Mesenchymal stem cell (in vitro differentiated cells and primary cell): ENCODE measurements at regions not wholly inside any gene's neighbourhood (a gene's known extent, or its start where the extent isn't known, plus 50 kb on each side); places are given as distances from the start of the nearest gene placed in this dataset.
"Not testable (repeated sequence)": the region's sequence is repeated elsewhere in the genome, so short reads cannot be mapped to it uniquely, and the experiment has no call there.

Source experiments
- DNase-seq: peaks from one replicate; pipeline ENCODE4 v3.0.0-alpha.2; 2013
- H2AFZ ChIP-seq: one replicate; pipeline ENCODE4 v1.6.1; 2013; ENCODE audit warnings: low read depth, mild to moderate bottlenecking, control low read depth, inconsistent platforms, low read length, moderate library complexity
- H2AK5ac ChIP-seq: 2 replicates; pipeline ENCODE4 v1.6.1; 2013; ENCODE audit warnings: low read length, moderate library complexity, mild to moderate bottlenecking, inconsistent platforms; ENCODE audit not compliant: severe bottlenecking
- H2BK120ac ChIP-seq: one replicate; pipeline ENCODE4 v1.6.1; 2013; ENCODE audit warnings: low read depth, mild to moderate bottlenecking, inconsistent platforms, low read length, moderate library complexity
- H2BK12ac ChIP-seq, 2 experiments: one replicate each; pipeline ENCODE4 v1.6.1; 2013; ENCODE audit warnings: inconsistent platforms in 2 of 2, low read length in 2 of 2, mild to moderate bottlenecking in 2 of 2, moderate library complexity in 2 of 2, control low read depth in 1 of 2
- H2BK15ac ChIP-seq: one replicate; pipeline ENCODE4 v1.6.1; 2013; ENCODE audit warnings: mild to moderate bottlenecking, low read depth, inconsistent platforms; ENCODE audit not compliant: poor library complexity, severe bottlenecking
- H2BK5ac ChIP-seq: 2 replicates; pipeline ENCODE4 v1.6.1; 2013; ENCODE audit warnings: low read depth, mild to moderate bottlenecking, low read length, control low read depth, inconsistent platforms; ENCODE audit not compliant: poor library complexity, severe bottlenecking
- H3K14ac ChIP-seq, 2 experiments: one replicate each; pipeline ENCODE4 v1.6.1; 2013; ENCODE audit warnings: inconsistent platforms in 2 of 2, low read length in 2 of 2, control low read depth in 1 of 2, mild to moderate bottlenecking in 1 of 2, moderate library complexity in 1 of 2
- H3K18ac ChIP-seq, 2 experiments: one replicate each; pipeline ENCODE4 v1.6.1; 2013; ENCODE audit warnings: inconsistent platforms in 2 of 2, low read length in 2 of 2, control low read depth in 1 of 2, low read depth in 1 of 2, mild to moderate bottlenecking in 1 of 2
- H3K23ac ChIP-seq, 2 experiments: one replicate each; pipeline ENCODE4 v1.6.1; 2013; ENCODE audit warnings: inconsistent platforms in 2 of 2, low read length in 2 of 2, mild to moderate bottlenecking in 2 of 2, moderate library complexity in 2 of 2, control low read depth in 1 of 2
- H3K27ac ChIP-seq: 2 replicates; pipeline ENCODE4 v1.5.1; 2013; ENCODE audit warnings: mild to moderate bottlenecking, moderate library complexity, low read length, control low read depth, inconsistent platforms; ENCODE audit not compliant: poor library complexity, severe bottlenecking
- H3K27me3 ChIP-seq, 2 experiments: 2 replicates each; pipeline versions ENCODE4 v1.6.1 to v1.7.0; 2013; ENCODE audit warnings: low read length in 2 of 2, mild to moderate bottlenecking in 2 of 2, moderate library complexity in 2 of 2, control low read depth in 1 of 2, inconsistent platforms in 1 of 2; ENCODE audit not compliant: control insufficient read depth in 1 of 2, insufficient read depth in 1 of 2
- H3K36me3 ChIP-seq, 2 experiments: 2 replicates each; pipeline versions ENCODE4 v1.6.1 to v1.7.0; 2013; ENCODE audit warnings: low read length in 2 of 2, control low read depth in 1 of 2, inconsistent platforms in 1 of 2, low read depth in 1 of 2, mild to moderate bottlenecking in 1 of 2; ENCODE audit not compliant: insufficient read depth in 2 of 2, control insufficient read depth in 1 of 2
- H3K4ac ChIP-seq, 2 experiments: one replicate each; pipeline ENCODE4 v1.6.1; 2013; ENCODE audit warnings: inconsistent platforms in 2 of 2, low read length in 2 of 2, mild to moderate bottlenecking in 2 of 2, moderate library complexity in 2 of 2, control low read depth in 1 of 2, low read depth in 1 of 2
- H3K4me1 ChIP-seq: 2 replicates; pipeline ENCODE4 v1.6.1; 2013; ENCODE audit warnings: low read depth, low read length, control low read depth; ENCODE audit not compliant: control insufficient read depth, insufficient read depth
- H3K4me2 ChIP-seq: 2 replicates; pipeline ENCODE4 v1.6.1; 2013; ENCODE audit warnings: low read length, mild to moderate bottlenecking, inconsistent platforms; ENCODE audit not compliant: poor library complexity, severe bottlenecking
- H3K4me3 ChIP-seq, 2 experiments: 2 replicates each; pipeline versions ENCODE4 v1.5.1 to v1.7.0; 2013; ENCODE audit warnings: low read length in 2 of 2, mild to moderate bottlenecking in 2 of 2, control low read depth in 1 of 2, low read depth in 1 of 2; ENCODE audit not compliant: insufficient read depth in 1 of 2
- H3K79me1 ChIP-seq: replicated peaks from 2 replicates; pipeline ENCODE4 v1.6.1; 2013; ENCODE audit warnings: mild to moderate bottlenecking, control low read depth, low read length, inconsistent platforms; ENCODE audit not compliant: poor library complexity, severe bottlenecking
- H3K9ac ChIP-seq: 2 replicates; pipeline ENCODE4 v1.7.0; 2013; ENCODE audit warnings: mild to moderate bottlenecking, low read length, moderate library complexity
- H3K9me3 ChIP-seq: 2 replicates; pipeline ENCODE4 v1.7.0; 2013; ENCODE audit warnings: mild to moderate bottlenecking, low read length; ENCODE audit not compliant: control insufficient read depth
- H4K8ac ChIP-seq: one replicate; pipeline ENCODE4 v1.6.1; 2013; ENCODE audit warnings: inconsistent platforms, mild to moderate bottlenecking, low read length, moderate library complexity
- H4K91ac ChIP-seq: one replicate; pipeline ENCODE4 v1.6.1; 2013; ENCODE audit warnings: mild to moderate bottlenecking, low read length, inconsistent platforms
- WGBS: methylation state at CpG from one replicate; pipeline ENCODE4 v1.1.7; 2013; ENCODE audit warnings: mixed read lengths; 5-methylcytosine and 5-hydroxymethylcytosine counted together

DNA sequence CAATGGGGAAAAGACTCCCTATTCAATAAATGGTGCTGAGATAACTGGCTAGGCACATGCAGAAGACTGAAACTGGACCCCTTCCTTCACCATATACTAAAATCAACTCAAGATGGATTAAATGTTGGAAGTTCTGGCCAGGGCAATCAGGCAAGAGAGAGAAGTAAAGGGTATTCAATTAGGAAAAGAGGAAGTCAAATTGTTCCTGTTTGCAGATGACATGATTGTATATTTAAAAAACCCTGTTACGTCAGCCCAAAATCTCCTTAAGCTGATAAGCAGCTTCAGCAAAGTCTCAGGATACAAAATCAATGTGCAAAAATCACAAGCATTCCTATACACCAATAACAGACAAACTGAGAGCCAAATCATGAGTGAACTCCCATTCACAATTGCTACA lies 1739.4 kb downstream of the PCDH9 start:
- not testable (repeated sequence) for H3K4me3 ChIP-seq, H3K23ac ChIP-seq, H2AFZ ChIP-seq, H3K79me1 ChIP-seq, H2BK5ac ChIP-seq, H3K4me1 ChIP-seq, H2BK15ac ChIP-seq, H3K36me3 ChIP-seq, H3K14ac ChIP-seq, DNase-seq, H3K27ac ChIP-seq, H3K9ac ChIP-seq, H2BK12ac ChIP-seq, H3K4me2 ChIP-seq, H4K8ac ChIP-seq, H2BK120ac ChIP-seq, H2AK5ac ChIP-seq, H4K91ac ChIP-seq, H3K18ac ChIP-seq, H3K4ac ChIP-seq, H3K9me3 ChIP-seq, H3K27me3 ChIP-seq
- 86% methylated on average over 1 of the region's 1 CpG for WGBS

- WGBS, result 84% methylated on average over 3 of the region's 3 CpGs
- Histone ChIP-seq H3K79me1 (no peaks in the 10 kb centered on the region), H3K36me3 (no peaks in the 10 kb centered on the region), H2AFZ (no peak overlapping the region), H3K4me3 (no peak overlapping the region), H4K91ac (no peak overlapping the region), H3K4me1 (no peaks in the 10 kb centered on the region), H2BK120ac (no peak overlapping the region), H2BK15ac (no peak overlapping the region), H4K8ac (no peak overlapping the region), H2BK12ac (no peak overlapping the region), H3K14ac (no peak overlapping the region), H3K27me3 (no peaks in the 10 kb centered on the region), H3K27ac (no peak overlapping the region), H2BK5ac (no peak overlapping the region), H3K9me3 (peaks cover 2% of the 10 kb centered on the region), H2AK5ac (no peak overlapping the region), H3K23ac (no peak overlapping the region), H3K18ac (no peak overlapping the region), H3K4me2 (no peak overlapping the region), H3K9ac (no peak overlapping the region), H3K4ac (no peak overlapping the region)
- DNase-seq, result no peak
Observed at GRCh38 chr13:65488606-65489005, 1741.5 kb downstream of the PCDH9 start.

- Histone ChIP-seq H3K9ac (no peak overlapping the region), H2AFZ (no peak overlapping the region), H3K23ac (no peak overlapping the region), H3K27me3 (no peaks in the 10 kb centered on the region), H3K9me3 (peaks cover 8% of the 10 kb centered on the region), H2BK12ac (no peak overlapping the region), H3K4me2 (no peak overlapping the region), H3K4me1 (no peaks in the 10 kb centered on the region), H3K4me3 (no peak overlapping the region), H2BK5ac (no peak overlapping the region), H3K4ac (no peak overlapping the region), H3K18ac (no peak overlapping the region), H3K27ac (no peak overlapping the region), H2BK120ac (no peak overlapping the region), H3K79me1 (no peaks in the 10 kb centered on the region), H4K91ac (no peak overlapping the region), H2AK5ac (no peak overlapping the region), H3K14ac (no peak overlapping the region), H2BK15ac (no peak overlapping the region), H3K36me3 (no peaks in the 10 kb centered on the region), H4K8ac (no peak overlapping the region)
- 89% methylated on average over 2 of the region's 2 CpGs for WGBS
- DNase-seq, result no peak
Observed at GRCh38 chr13:65479692-65480091, 1750.4 kb downstream of the PCDH9 start.

- Histone ChIP-seq H2BK15ac (no peak overlapping the region), H2AFZ (no peak overlapping the region), H3K27ac (no peak overlapping the region), H3K9me3 (no peaks in the 10 kb centered on the region), H4K8ac (no peak overlapping the region), H3K4me2 (no peak overlapping the region), H3K23ac (no peak overlapping the region), H3K36me3 (no peaks in the 10 kb centered on the region), H3K4me1 (no peaks in the 10 kb centered on the region), H3K27me3 (no peaks in the 10 kb centered on the region), H3K18ac (no peak overlapping the region), H3K9ac (no peak overlapping the region), H2BK5ac (no peak overlapping the region), H4K91ac (no peak overlapping the region), H2AK5ac (no peak overlapping the region), H3K4me3 (no peak overlapping the region), H2BK12ac (no peak overlapping the region), H3K4ac (no peak overlapping the region), H3K14ac (no peak overlapping the region), H2BK120ac (no peak overlapping the region), H3K79me1 (no peaks in the 10 kb centered on the region)
- no peak for DNase-seq
- no CpG with 5 or more reads among the region's 1 CpG for WGBS
Observed at GRCh38 chr13:65473196-65473595, 1756.9 kb downstream of the PCDH9 start.
